Breast epithelium (tissue), 3 donors: ENCODE measurements at regions not wholly inside any gene's neighbourhood (a gene's known extent, or its start where the extent isn't known, plus 50 kb on each side); places are given as distances from the start of the nearest gene placed in this dataset.

Source experiments
- POLR2A ChIP-seq: fragments of 450-650 bp; IDR thresholded peaks from one replicate; pipeline ENCODE4 v1.6.1; 2016; ENCODE audit warnings: antibody characterized with exemption, mild to moderate bottlenecking, moderate library complexity
- POLR2AphosphoS5 ChIP-seq, 3 donors: sonication (generic); formaldehyde crosslinking; IDR thresholded peaks; one replicate each; pipeline ENCODE4 v1.6.1; 2017; ENCODE audit warnings: antibody characterized with exemption in 3 of 3
- TF ChIP-seq, protein P1 (sequence below), 3 donors: fragments of 450-650 bp; IDR thresholded peaks; one replicate each; pipeline ENCODE4 v1.5.1; 2016 to 2017; ENCODE audit warnings: antibody characterized with exemption in 3 of 3, mild to moderate bottlenecking in 3 of 3, moderate library complexity in 3 of 3

GRCh38 chr19:30608471-30608870 is 236.3 kb downstream of the ZNF536 start:
- TF ChIP-seq POLR2A: no peak
- TF ChIP-seq, protein P1, sequence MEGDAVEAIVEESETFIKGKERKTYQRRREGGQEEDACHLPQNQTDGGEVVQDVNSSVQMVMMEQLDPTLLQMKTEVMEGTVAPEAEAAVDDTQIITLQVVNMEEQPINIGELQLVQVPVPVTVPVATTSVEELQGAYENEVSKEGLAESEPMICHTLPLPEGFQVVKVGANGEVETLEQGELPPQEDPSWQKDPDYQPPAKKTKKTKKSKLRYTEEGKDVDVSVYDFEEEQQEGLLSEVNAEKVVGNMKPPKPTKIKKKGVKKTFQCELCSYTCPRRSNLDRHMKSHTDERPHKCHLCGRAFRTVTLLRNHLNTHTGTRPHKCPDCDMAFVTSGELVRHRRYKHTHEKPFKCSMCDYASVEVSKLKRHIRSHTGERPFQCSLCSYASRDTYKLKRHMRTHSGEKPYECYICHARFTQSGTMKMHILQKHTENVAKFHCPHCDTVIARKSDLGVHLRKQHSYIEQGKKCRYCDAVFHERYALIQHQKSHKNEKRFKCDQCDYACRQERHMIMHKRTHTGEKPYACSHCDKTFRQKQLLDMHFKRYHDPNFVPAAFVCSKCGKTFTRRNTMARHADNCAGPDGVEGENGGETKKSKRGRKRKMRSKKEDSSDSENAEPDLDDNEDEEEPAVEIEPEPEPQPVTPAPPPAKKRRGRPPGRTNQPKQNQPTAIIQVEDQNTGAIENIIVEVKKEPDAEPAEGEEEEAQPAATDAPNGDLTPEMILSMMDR (IDR thresholded peaks at IDR 0.05): no peak
- TF ChIP-seq POLR2AphosphoS5 (IDR thresholded peaks at IDR 0.05): no peak
